Kidney (tissue), 13 donors: ENCODE measurements at regions not wholly inside any gene's neighbourhood (a gene's known extent, or its start where the extent isn't known, plus 50 kb on each side); places are given as distances from the start of the nearest gene placed in this dataset.

Source experiments
- DNase-seq, 5 donors: peaks; one replicate each; pipeline ENCODE4 v3.0.0-alpha.2; 2013 to 2020
- FAIRE-seq: peaks from 2 replicates; lab custom pipeline; 2012; peaks lifted over from hg19 to GRCh38; lab: Jason Lieb, UNC
- H3K27ac ChIP-seq, 2 donors: one replicate each; pipeline ENCODE4 v1.7.0; 2013; ENCODE audit warnings: low read depth in 2 of 2, low read length in 2 of 2, inconsistent platforms in 1 of 2
- H3K27me3 ChIP-seq: one replicate; pipeline ENCODE4 v1.7.1; 2013; ENCODE audit warnings: low read length, inconsistent platforms; ENCODE audit not compliant: control insufficient read depth, insufficient read depth
- H3K36me3 ChIP-seq, 3 donors: one replicate each; pipeline versions ENCODE4 v1.7.0 to v1.7.1; 2013; ENCODE audit warnings: low read length in 3 of 3, control low read depth in 1 of 3, inconsistent platforms in 1 of 3; ENCODE audit not compliant: insufficient read depth in 3 of 3, control insufficient read depth in 2 of 3
- H3K4me1 ChIP-seq, 3 donors: one replicate each; pipeline versions ENCODE4 v1.7.0 to v1.7.1; 2013; ENCODE audit warnings: low read length in 3 of 3, inconsistent platforms in 1 of 3, low read depth in 1 of 3; ENCODE audit not compliant: control insufficient read depth in 2 of 3, insufficient read depth in 2 of 3
- H3K4me3 ChIP-seq, 3 donors: one replicate each; pipeline versions ENCODE4 v1.7.0 to v1.8.1; 2013; ENCODE audit warnings: low read length in 3 of 3, control low read depth in 1 of 3, inconsistent platforms in 1 of 3
- H3K9ac ChIP-seq, 3 donors: one replicate each; pipeline versions ENCODE4 v1.7.0 to v1.7.1; 2013; ENCODE audit warnings: low read length in 3 of 3, control low read depth in 1 of 3, inconsistent platforms in 1 of 3
- H3K9me3 ChIP-seq, 3 donors: one replicate each; pipeline versions ENCODE4 v1.7.0 to v1.7.1; 2013; ENCODE audit warnings: low read length in 3 of 3, control low read depth in 1 of 3, inconsistent platforms in 1 of 3; ENCODE audit not compliant: control insufficient read depth in 2 of 3, insufficient read depth in 1 of 3
- intact Hi-C: fragments of 100-400 bp; cut with DNase I; formaldehyde crosslinking; loops from one replicate; pipeline ENCODE4 v1.11.1; 2022
- TF ChIP-seq, protein P1 (sequence below): IDR thresholded peaks from 3 replicates; pipeline ENCODE4 v1.5.1; 2012; ENCODE audit warnings: mild to moderate bottlenecking, moderate library complexity, borderline replicate concordance; ENCODE audit not compliant: insufficient read depth; ENCODE audit errors: extremely low read depth
- donor health status: control.
- donor health status: control.
- donor health status: control.
- donor health status: control.
- donor health status: control.
- donor health status: DM: yes; HTN: yes; CAD: no.
- donor health status: Normal renal cell carcinoma (clear cell type).

DNA sequence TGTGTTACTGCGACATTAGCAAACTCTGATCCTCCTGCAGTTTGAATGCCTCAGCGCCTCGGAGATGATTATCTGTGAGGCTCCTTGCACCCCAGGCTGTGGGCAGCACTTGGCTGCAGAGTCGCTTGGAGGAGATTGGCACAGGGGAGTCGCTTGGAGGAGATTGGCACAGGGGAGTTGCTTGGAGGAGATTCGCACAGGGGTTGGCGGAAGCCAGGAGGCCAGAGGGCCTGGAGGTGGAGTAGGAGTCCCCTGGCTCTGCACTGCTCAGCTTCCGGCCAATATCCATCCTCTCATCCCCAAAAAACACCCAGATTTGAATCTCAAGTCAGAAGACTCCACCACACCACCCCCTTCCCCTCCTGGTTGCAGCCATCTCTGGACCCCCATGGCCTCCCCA is 192.6 kb upstream of the NECTIN1 start:
- H3K36me3 ChIP-seq = no peaks in the 10 kb centered on the region
- intact Hi-C loops = no loop called here
- FAIRE-seq (no peak), DNase-seq (no peak)
- no peaks in the 10 kb centered on the region for H3K4me1 ChIP-seq
- no peaks in the 10 kb centered on the region for H3K9me3 ChIP-seq
- TF ChIP-seq, protein P1, sequence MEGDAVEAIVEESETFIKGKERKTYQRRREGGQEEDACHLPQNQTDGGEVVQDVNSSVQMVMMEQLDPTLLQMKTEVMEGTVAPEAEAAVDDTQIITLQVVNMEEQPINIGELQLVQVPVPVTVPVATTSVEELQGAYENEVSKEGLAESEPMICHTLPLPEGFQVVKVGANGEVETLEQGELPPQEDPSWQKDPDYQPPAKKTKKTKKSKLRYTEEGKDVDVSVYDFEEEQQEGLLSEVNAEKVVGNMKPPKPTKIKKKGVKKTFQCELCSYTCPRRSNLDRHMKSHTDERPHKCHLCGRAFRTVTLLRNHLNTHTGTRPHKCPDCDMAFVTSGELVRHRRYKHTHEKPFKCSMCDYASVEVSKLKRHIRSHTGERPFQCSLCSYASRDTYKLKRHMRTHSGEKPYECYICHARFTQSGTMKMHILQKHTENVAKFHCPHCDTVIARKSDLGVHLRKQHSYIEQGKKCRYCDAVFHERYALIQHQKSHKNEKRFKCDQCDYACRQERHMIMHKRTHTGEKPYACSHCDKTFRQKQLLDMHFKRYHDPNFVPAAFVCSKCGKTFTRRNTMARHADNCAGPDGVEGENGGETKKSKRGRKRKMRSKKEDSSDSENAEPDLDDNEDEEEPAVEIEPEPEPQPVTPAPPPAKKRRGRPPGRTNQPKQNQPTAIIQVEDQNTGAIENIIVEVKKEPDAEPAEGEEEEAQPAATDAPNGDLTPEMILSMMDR = no peak
- H3K9ac ChIP-seq = no peak overlapping the region
- H3K27me3 ChIP-seq = no peaks in the 10 kb centered on the region
- H3K27ac ChIP-seq = no peak overlapping the region
- H3K4me3 ChIP-seq = no peak overlapping the region

DNA sequence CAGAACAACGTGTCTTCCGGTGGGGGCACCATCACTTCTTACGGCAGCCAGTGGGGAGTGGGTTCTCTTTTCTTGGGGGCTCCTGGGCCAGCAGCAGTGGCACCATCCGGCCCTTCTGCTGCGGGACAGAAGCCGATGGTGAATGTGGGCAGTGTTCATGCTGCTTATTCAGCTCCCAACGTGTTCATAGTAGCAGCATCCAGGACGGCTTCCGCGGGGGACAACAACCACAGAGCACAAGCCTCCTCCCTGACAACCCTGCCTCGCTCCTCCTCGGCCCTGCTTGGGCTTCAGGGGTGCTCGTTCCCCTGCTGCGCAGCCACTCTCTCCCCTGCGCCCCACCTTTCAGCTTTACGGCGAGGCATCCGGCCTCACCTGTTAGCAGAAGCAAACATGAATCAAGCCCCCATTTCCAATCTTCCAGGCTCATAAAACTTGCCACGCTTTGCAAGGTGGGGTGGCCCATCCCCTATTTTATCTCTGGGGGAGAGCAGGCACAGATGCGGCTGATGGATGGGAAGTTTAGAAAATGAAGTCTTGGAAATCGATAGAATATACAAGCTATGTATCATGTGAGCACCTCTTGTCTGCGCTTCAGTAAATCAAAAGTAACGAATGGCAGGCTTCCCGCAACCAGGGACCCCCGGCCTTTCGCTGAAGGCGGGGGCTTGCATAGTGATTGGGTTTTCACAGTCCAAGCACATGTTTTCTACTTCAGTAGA is 191.8 kb upstream of the NECTIN1 start:
- intact Hi-C loops = no loop called here
- TF ChIP-seq, protein P1 = no peak
- H3K4me3 ChIP-seq = no peak overlapping the region
- FAIRE-seq = no peak
- no peaks in the 10 kb centered on the region for H3K4me1 ChIP-seq
- no peaks in the 10 kb centered on the region for H3K36me3 ChIP-seq
- no peaks in the 10 kb centered on the region for H3K9me3 ChIP-seq
- H3K27ac ChIP-seq = no peak overlapping the region
- no peak for DNase-seq
- no peak overlapping the region for H3K9ac ChIP-seq
- no peaks in the 10 kb centered on the region for H3K27me3 ChIP-seq

DNA sequence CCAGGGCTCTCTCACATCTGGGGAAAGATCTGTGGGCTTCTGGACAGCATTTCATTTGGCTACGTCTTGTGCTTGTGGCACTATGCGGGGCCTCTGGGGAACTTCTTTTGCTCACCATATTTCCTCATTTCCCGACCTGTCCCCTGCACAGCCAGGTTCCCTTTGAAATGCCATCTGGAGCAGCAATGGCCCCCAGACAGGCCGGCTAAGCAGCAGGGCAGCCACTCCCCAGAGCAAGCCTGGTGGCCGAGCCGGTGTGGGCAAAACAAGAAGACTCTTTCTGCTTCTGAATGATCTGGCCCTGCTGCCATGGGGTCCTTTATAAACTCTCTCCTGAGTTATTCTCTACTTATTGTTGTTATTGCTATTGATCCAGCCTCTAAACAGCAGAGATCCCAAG is 190.7 kb upstream of the NECTIN1 start:
- TF ChIP-seq, protein P1 = no peak
- no peak for FAIRE-seq
- no peak overlapping the region for H3K27ac ChIP-seq
- H3K4me1 ChIP-seq = no peaks in the 10 kb centered on the region
- no peaks in the 10 kb centered on the region for H3K27me3 ChIP-seq
- H3K9me3 ChIP-seq = no peaks in the 10 kb centered on the region
- no peak overlapping the region for H3K9ac ChIP-seq
- H3K36me3 ChIP-seq = no peaks in the 10 kb centered on the region
- no peak for DNase-seq
- intact Hi-C loops = no loop called here
- H3K4me3 ChIP-seq = no peak overlapping the region

DNA sequence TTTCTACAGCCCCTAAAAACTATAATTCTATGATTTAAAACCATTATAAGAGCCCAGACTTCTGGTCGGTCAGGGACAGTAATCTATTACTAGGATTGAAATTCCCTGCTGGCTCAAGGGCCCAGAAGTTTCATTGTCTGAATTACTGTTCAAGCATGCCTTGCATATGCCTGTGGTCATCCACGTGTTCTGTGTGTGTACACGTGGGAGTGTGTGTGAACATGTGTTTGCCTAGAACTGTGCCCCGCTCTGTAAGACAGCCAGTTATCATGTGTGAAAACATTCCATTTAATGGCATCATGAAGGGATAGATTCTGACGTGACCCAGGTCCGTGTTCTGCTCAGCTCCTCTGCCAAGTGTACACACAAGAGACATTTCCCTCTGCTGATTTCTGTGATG is 189.3 kb upstream of the NECTIN1 start:
- H3K27me3 ChIP-seq = no peaks in the 10 kb centered on the region
- no peak overlapping the region for H3K4me3 ChIP-seq
- no peak overlapping the region for H3K27ac ChIP-seq
- H3K9ac ChIP-seq = no peak overlapping the region
- FAIRE-seq = no peak
- no peaks in the 10 kb centered on the region for H3K4me1 ChIP-seq
- no peaks in the 10 kb centered on the region for H3K36me3 ChIP-seq
- no peak for DNase-seq
- TF ChIP-seq, protein P1 = no peak
- no peaks in the 10 kb centered on the region for H3K9me3 ChIP-seq
- intact Hi-C loops = no loop called here
